AG10803 (cell line): ENCODE measurements at regions not wholly inside any gene's neighbourhood (a gene's known extent, or its start where the extent isn't known, plus 50 kb on each side); places are given as distances from the start of the nearest gene placed in this dataset.
A peak's percentile ranks its signal among the peaks of the same experiment; 100 is the strongest.

Experiments
- DNase-seq: peaks from one replicate; pipeline ENCODE4 v3.0.0; 2010; ENCODE audit warnings: low read depth
- H3K4me3 ChIP-seq: 2 replicates; pipeline ENCODE4 v1.5.1; 2011; ENCODE audit warnings: mild to moderate bottlenecking, low read length, control low read depth
- CTCF ChIP-seq: conservative IDR thresholded peaks from 2 replicates; pipeline ENCODE4 v1.5.1; 2011; ENCODE audit warnings: mild to moderate bottlenecking, low read length, control low read depth, inconsistent platforms

- H3K4me3 ChIP-seq, result no peak overlapping the region
Measured at GRCh38 chr7:42502022-42502421, 265.0 kb upstream of the GLI3 start.

GRCh38 chr7:42495256-42495655, 258.2 kb upstream of the GLI3 start:
- DNase-seq, result peak; percentile 37
- H3K4me3 ChIP-seq, result no peak overlapping the region
- TF ChIP-seq CTCF, result no peak

More at GRCh38 chr7:42502022-42502421, 265.0 kb upstream of the GLI3 start:
- DNase-seq, result peak; percentile 51
- no peak for TF ChIP-seq CTCF

GRCh38 chr7:42494736-42495135, 257.7 kb upstream of the GLI3 start:
- no peak for TF ChIP-seq CTCF
- DNase-seq, result peak; percentile 29
- no peak overlapping the region for H3K4me3 ChIP-seq

GRCh38 chr7:42494199-42494710, 257.2 kb upstream of the GLI3 start:
- no peak for DNase-seq
- no peak for TF ChIP-seq CTCF
- peak overlapping the region; percentile 64 for H3K4me3 ChIP-seq

- peak; percentile 85 for DNase-seq
- H3K4me3 ChIP-seq, result peak overlapping the region; percentile 64
- TF ChIP-seq CTCF, result no peak
Measured at GRCh38 chr7:42493436-42494198, 256.6 kb upstream of the GLI3 start.

GRCh38 chr7:42492920-42493319, 255.9 kb upstream of the GLI3 start:
- no peak overlapping the region; the same call in 1 of the 2 replicates for H3K4me3 ChIP-seq
- no peak for DNase-seq
- TF ChIP-seq CTCF, result no peak

GRCh38 chr7:42491106-42491505, 254.1 kb upstream of the GLI3 start:
- no peak overlapping the region for H3K4me3 ChIP-seq
- no peak for DNase-seq
- TF ChIP-seq CTCF, result no peak
